Thyroid gland (tissue), 4 donors: ENCODE measurements at regions not wholly inside any gene's neighbourhood (a gene's known extent, or its start where the extent isn't known, plus 50 kb on each side); places are given as distances from the start of the nearest gene placed in this dataset. TPM values are rescaled to one million over a fixed set of nuclear protein-coding genes. Genes with fewer than 3 reads are reported as not detected.

Experiments
- DNase-seq, 2 donors: peaks; one replicate each; pipeline ENCODE4 v3.0.0-alpha.2; 2019
- H3K27ac ChIP-seq, 3 donors: fragments of 200-600 bp; sonication (generic); 1 replicate in 2 of 3; 2 replicates in 1 of 3; pipeline ENCODE4 v1.5.1; 2016 to 2019; ENCODE audit warnings: mild to moderate bottlenecking in 1 of 3, moderate library complexity in 1 of 3
- H3K27me3 ChIP-seq: fragments of 200-600 bp; sonication (generic); one replicate; pipeline ENCODE4 v1.5.1; 2019
- H3K36me3 ChIP-seq, 2 donors: fragments of 200-600 bp; sonication (generic); one replicate each; pipeline ENCODE4 v1.5.1; 2016 to 2019
- H3K4me1 ChIP-seq, 2 donors: fragments of 200-600 bp; sonication (generic); one replicate each; pipeline ENCODE4 v1.5.1; 2017 to 2019
- H3K4me3 ChIP-seq, 3 donors: fragments of 200-600 bp; sonication (generic); replicated peaks in 1 of 3; 1 replicate in 2 of 3; 2 replicates in 1 of 3; pipeline ENCODE4 v1.5.1; 2016; ENCODE audit warnings: mild to moderate bottlenecking in 1 of 3
- H3K9me3 ChIP-seq: fragments of 200-600 bp; sonication (generic); one replicate; pipeline ENCODE4 v1.5.1; 2017
- POLR2A ChIP-seq, 2 donors: fragments of 450-650 bp; IDR thresholded peaks; one replicate each; pipeline ENCODE4 v1.6.1; 2017; ENCODE audit warnings: antibody characterized with exemption in 2 of 2, mild to moderate bottlenecking in 2 of 2, moderate library complexity in 1 of 2
- WGBS, 2 donors: methylation state at CpG; one replicate each; pipeline ENCODE4 v1.1.5; 2017; 5-methylcytosine and 5-hydroxymethylcytosine counted together
- intact Hi-C: fragments of 100-400 bp; cut with DNase I; formaldehyde crosslinking; loops from one replicate; pipeline ENCODE4 v1.15.1; 2023
- small RNA-seq: library from RNA; depleted of rRNA; stranded (forward); fragments of <200 nt; gene quantifications from one replicate; pipeline ENCODE3, GENCODE V24; 2016
- TF ChIP-seq, protein P1 (sequence below), 6 experiments: fragments of 200-600 bp in 3 of 6; fragments of 450-650 bp in 3 of 6; sonication (generic) in 3 of 6; IDR thresholded peaks; one replicate each; pipeline ENCODE4 v1.5.1; 2016 to 2019; ENCODE audit warnings: antibody characterized with exemption in 6 of 6, mild to moderate bottlenecking in 2 of 6, inconsistent platforms in 1 of 6, moderate library complexity in 1 of 6

- no peak for DNase-seq
- intact Hi-C loops = no loop called here
- no peak for TF ChIP-seq POLR2A (IDR thresholded peaks at IDR 0.05)
- TF ChIP-seq, protein P1, sequence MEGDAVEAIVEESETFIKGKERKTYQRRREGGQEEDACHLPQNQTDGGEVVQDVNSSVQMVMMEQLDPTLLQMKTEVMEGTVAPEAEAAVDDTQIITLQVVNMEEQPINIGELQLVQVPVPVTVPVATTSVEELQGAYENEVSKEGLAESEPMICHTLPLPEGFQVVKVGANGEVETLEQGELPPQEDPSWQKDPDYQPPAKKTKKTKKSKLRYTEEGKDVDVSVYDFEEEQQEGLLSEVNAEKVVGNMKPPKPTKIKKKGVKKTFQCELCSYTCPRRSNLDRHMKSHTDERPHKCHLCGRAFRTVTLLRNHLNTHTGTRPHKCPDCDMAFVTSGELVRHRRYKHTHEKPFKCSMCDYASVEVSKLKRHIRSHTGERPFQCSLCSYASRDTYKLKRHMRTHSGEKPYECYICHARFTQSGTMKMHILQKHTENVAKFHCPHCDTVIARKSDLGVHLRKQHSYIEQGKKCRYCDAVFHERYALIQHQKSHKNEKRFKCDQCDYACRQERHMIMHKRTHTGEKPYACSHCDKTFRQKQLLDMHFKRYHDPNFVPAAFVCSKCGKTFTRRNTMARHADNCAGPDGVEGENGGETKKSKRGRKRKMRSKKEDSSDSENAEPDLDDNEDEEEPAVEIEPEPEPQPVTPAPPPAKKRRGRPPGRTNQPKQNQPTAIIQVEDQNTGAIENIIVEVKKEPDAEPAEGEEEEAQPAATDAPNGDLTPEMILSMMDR (IDR thresholded peaks at IDR 0.05) = no peak
- Histone ChIP-seq H3K27me3 (no peaks in the 10 kb centered on the region), H3K4me3 (no peak overlapping the region), H3K9me3 (no peaks in the 10 kb centered on the region), H3K4me1 (no peaks in the 10 kb centered on the region), H3K27ac (no peak overlapping the region), H3K36me3 (no peaks in the 10 kb centered on the region)
- 76 to 80% methylated on average over 11 of the region's 11 CpGs for WGBS, 2 donors
Observed at GRCh38 chr1:114207635-114208034, 54.0 kb upstream of the SYT6 start.

DNA sequence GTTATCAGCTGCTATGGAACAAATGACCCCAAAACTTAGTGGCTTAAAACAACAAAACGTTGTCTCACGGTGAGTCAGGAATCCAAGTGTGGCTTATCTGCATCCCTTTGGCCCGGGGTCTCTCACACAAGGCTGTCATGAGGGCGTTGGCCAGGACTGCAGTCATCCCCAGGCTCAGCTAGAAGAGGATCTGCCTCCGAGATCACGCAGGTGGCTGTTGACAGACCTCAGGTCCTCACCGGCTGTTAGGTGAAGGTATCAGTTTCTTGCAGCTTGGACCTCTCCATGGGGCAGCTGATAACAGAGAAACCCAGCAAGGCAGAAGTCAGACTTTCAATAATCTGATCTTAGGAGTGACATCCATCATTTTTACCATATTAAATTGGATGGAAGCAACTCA is 52.7 kb upstream of the SYT6 start:
- DNase-seq = no peak
- no peak overlapping the region for H3K27ac ChIP-seq
- intact Hi-C loops = no loop called here
- no peaks in the 10 kb centered on the region for H3K9me3 ChIP-seq
- TF ChIP-seq POLR2A (IDR thresholded peaks at IDR 0.05) = no peak
- TF ChIP-seq, protein P1 (IDR thresholded peaks at IDR 0.05) = no peak
- H3K27me3 ChIP-seq = no peaks in the 10 kb centered on the region
- H3K4me1 ChIP-seq = no peaks in the 10 kb centered on the region
- H3K36me3 ChIP-seq = no peaks in the 10 kb centered on the region
- 63 to 65% methylated on average over 7 of the region's 7 CpGs for WGBS, 2 donors
- no peak overlapping the region for H3K4me3 ChIP-seq

DNA sequence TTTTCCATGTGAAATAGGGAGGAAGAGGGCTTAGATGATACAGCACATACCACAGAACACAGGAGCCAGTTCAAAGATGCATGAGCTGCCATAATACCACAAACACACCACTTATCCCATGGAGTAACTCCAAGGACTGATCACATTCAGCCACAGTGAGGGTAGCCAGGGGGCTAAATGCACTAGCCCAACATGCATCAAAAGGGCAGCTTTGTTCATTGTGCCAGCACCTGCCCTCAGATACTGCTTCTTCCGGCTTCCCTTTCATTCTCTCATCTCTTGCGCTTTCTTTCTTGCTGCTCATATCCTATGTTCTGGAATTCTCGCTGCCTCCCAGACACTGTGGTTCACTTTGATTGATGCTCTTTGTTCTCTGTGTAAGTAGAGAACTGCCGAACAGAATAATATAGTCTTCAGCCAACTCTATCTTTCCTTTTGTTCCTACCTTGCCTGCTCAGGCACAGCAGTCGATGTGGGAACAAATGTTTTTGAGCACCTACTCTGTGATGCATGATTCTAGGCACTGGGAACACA is 50.0 kb upstream of the SYT6 start:
- H3K4me1 ChIP-seq = no peaks in the 10 kb centered on the region
- intact Hi-C loops = no loop called here
- H3K36me3 ChIP-seq = no peaks in the 10 kb centered on the region
- DNase-seq = no peak
- H3K27ac ChIP-seq = no peak overlapping the region
- 72 to 81% methylated on average over 5 of the region's 5 CpGs for WGBS, 2 donors
- no peak overlapping the region for H3K4me3 ChIP-seq
- no peaks in the 10 kb centered on the region for H3K27me3 ChIP-seq
- TF ChIP-seq POLR2A (IDR thresholded peaks at IDR 0.05) = no peak
- TF ChIP-seq, protein P1 (IDR thresholded peaks at IDR 0.05) = no peak
- no peaks in the 10 kb centered on the region for H3K9me3 ChIP-seq

Small RNA genes lying in the stretch of these regions (small RNA-seq; reads per million reads assigned to genes)
- not detected for gene MRPL57P1
